OCI-LY3 (cell line): ENCODE measurements at regions not wholly inside any gene's neighbourhood (a gene's known extent, or its start where the extent isn't known, plus 50 kb on each side); places are given as distances from the start of the nearest gene placed in this dataset.

ENCODE experiments used
- EZH2phosphoT487 ChIP-seq: fragments of 200-600 bp; shearing (Covaris generic); IDR thresholded peaks from 2 replicates; pipeline ENCODE4 v1.6.1; 2018; ENCODE audit warnings: antibody characterized with exemption, mixed run types, low read depth
- TF ChIP-seq, protein P1 (sequence below): fragments of 200-600, 300-600 bp; sonication (generic); IDR thresholded peaks from 2 replicates; pipeline ENCODE4 v1.5.1; 2014; ENCODE audit warnings: antibody characterized with exemption, low read length, low read depth

- TF ChIP-seq, protein P1, sequence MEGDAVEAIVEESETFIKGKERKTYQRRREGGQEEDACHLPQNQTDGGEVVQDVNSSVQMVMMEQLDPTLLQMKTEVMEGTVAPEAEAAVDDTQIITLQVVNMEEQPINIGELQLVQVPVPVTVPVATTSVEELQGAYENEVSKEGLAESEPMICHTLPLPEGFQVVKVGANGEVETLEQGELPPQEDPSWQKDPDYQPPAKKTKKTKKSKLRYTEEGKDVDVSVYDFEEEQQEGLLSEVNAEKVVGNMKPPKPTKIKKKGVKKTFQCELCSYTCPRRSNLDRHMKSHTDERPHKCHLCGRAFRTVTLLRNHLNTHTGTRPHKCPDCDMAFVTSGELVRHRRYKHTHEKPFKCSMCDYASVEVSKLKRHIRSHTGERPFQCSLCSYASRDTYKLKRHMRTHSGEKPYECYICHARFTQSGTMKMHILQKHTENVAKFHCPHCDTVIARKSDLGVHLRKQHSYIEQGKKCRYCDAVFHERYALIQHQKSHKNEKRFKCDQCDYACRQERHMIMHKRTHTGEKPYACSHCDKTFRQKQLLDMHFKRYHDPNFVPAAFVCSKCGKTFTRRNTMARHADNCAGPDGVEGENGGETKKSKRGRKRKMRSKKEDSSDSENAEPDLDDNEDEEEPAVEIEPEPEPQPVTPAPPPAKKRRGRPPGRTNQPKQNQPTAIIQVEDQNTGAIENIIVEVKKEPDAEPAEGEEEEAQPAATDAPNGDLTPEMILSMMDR: no peak
- no peak for TF ChIP-seq EZH2phosphoT487
Measured at GRCh38 chr2:144201868-144202468, 318.0 kb downstream of the ZEB2 start.
